Heart right ventricle (tissue), 16 donors: ENCODE measurements at regions not wholly inside any gene's neighbourhood (a gene's known extent, or its start where the extent isn't known, plus 50 kb on each side); places are given as distances from the start of the nearest gene placed in this dataset.

Source experiments
- ATAC-seq, 8 donors: fragments of 200-7000 bp; cut with Tn5 transposase; one replicate each; pipeline ENCODE4 v1.9.1; 2020; ENCODE audit warnings: mild to moderate bottlenecking in 8 of 8, moderate library complexity in 8 of 8, moderate number of reproducible peaks in 1 of 8
- DNase-seq, 2 donors: peaks; one replicate each; pipeline ENCODE4 v3.0.0-alpha.2; 2020
- H3K27ac ChIP-seq, 10 donors: fragments of 200-600 bp; sonication (generic) in 2 of 10; one replicate each; pipeline versions ENCODE4 v1.5.0 to v1.8.0; 2020 to 2022; ENCODE audit warnings: mild to moderate bottlenecking in 3 of 10
- H3K27me3 ChIP-seq, 7 donors: fragments of 200-600 bp; one replicate each; pipeline ENCODE4 v1.8.0; 2021 to 2022; ENCODE audit warnings: mild to moderate bottlenecking in 2 of 7
- H3K36me3 ChIP-seq, 9 donors: fragments of 200-600 bp; sonication (generic) in 1 of 9; one replicate each; pipeline versions ENCODE4 v1.5.0 to v1.8.0; 2020 to 2022; ENCODE audit warnings: mild to moderate bottlenecking in 2 of 9
- H3K4me1 ChIP-seq, 9 donors: fragments of 200-600 bp; sonication (generic) in 1 of 9; one replicate each; pipeline versions ENCODE4 v1.5.0 to v1.8.0; 2020 to 2022; ENCODE audit warnings: mild to moderate bottlenecking in 4 of 9
- H3K4me3 ChIP-seq, 10 donors: fragments of 200-600 bp; sonication (generic) in 2 of 10; one replicate each; pipeline versions ENCODE4 v1.5.0 to v1.8.0; 2020 to 2022; ENCODE audit warnings: mild to moderate bottlenecking in 7 of 10, moderate library complexity in 2 of 10
- H3K9me3 ChIP-seq, 11 donors: fragments of 200-600 bp in 10 of 11; sonication (generic) in 2 of 11; one replicate each; pipeline versions ENCODE4 v1.5.0 to v1.8.0; 2013 to 2022; ENCODE audit warnings: mild to moderate bottlenecking in 2 of 11, control low read depth in 1 of 11, moderate library complexity in 1 of 11
- WGBS, 2 donors: extraction: QIAGEN DNeasy Blood & Tissue Kit; methylation state at CpG; one replicate each; pipeline ENCODE4 v1.1.7; 2013; ENCODE audit warnings: inconsistent platforms in 1 of 2; 5-methylcytosine and 5-hydroxymethylcytosine counted together
- intact Hi-C, 10 donors: fragments of 100-400 bp; cut with DNase I; formaldehyde crosslinking; loops; one replicate each; pipeline versions ENCODE4 v1.11.1 to v1.14.2; 2022
- TF ChIP-seq, protein P1 (sequence below), 9 donors: fragments of 200-600 bp; sonication (generic) in 2 of 9; IDR thresholded peaks; one replicate each; pipeline versions ENCODE4 v1.5.0 to v1.8.0; 2021 to 2022; ENCODE audit warnings: antibody characterized with exemption in 9 of 9, mild to moderate bottlenecking in 5 of 9, moderate library complexity in 1 of 9
- donor health status: Arrhythmogenic right ventricular cardiomyopathy.
- donor health status: ischemic (EF 13 %, LVEDD 7.1; RV severe dilation, severe dysfunction).
- donor health status: healthy with polysubstance abuse.
- donor health status: DM: no; HTN: yes; CAD: no.
- donor health status: DM: no; HTN: no; CAD: no.
- donor health status: ischemic (EF 25% LVEDD 6.9; RV normal size, moderate dysfunction).
- donor health status: ischemic (EF 25% LVEDD 5.7; RV mildly dilated, moderate dysfunction).
- donor health status: healthy.
- donor health status: DM: yes; HTN: yes; CAD: no.
- donor health status: Ischemic cardiomyopathy.
- donor health status: ischemic (EF 35%, LVEDD 5.7; RV mildly dilated, moderate dysfunction).
- donor health status: nonischemic (EF 11% LVEDD 7.7; RV severe dilation, severe dysfunction).
- donor health status: DM: yes; HTN: yes; CAD: no.
- donor health status: PGD.
- donor health status: ischemic (EF 29% LVEDD 5.4; RV normal size, mild dysfunction).
- donor health status: nonischemic (EF 23%, LVEDD 6.1; RV moderate dilation, normal function).

DNA sequence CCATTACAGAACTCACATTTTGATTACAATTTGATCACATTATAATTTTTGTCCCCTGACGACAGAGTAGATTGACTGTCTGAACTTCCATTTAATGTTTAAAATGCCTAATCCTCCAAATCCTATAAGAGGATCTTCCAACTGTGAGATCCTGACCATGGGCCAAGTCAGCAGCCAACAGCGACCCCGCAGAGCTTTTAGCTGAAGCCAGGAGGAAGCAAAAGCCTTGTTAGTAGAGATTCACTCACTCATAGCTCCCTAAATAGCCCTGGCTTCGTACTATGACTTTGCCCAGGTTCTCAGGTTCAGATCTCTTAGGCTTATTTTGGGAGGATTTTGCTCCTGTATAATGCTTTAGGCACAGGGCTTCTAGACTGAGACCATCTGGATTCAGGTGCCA is 413.1 kb downstream of the NKX6-1 start:
- H3K27ac ChIP-seq = no peak overlapping the region
- no peaks in the 10 kb centered on the region for H3K4me1 ChIP-seq
- no peak for DNase-seq
- no peak for ATAC-seq
- H3K27me3 ChIP-seq = no peaks in the 10 kb centered on the region
- no peaks in the 10 kb centered on the region for H3K36me3 ChIP-seq
- WGBS, 2 donors = 65 to 71% methylated on average over 4 of the region's 4 CpGs
- peaks cover 0 to 4% (median 0%) of the 10 kb centered on the region in 11 donors for H3K9me3 ChIP-seq
- intact Hi-C loops = no loop called here
- TF ChIP-seq, protein P1, sequence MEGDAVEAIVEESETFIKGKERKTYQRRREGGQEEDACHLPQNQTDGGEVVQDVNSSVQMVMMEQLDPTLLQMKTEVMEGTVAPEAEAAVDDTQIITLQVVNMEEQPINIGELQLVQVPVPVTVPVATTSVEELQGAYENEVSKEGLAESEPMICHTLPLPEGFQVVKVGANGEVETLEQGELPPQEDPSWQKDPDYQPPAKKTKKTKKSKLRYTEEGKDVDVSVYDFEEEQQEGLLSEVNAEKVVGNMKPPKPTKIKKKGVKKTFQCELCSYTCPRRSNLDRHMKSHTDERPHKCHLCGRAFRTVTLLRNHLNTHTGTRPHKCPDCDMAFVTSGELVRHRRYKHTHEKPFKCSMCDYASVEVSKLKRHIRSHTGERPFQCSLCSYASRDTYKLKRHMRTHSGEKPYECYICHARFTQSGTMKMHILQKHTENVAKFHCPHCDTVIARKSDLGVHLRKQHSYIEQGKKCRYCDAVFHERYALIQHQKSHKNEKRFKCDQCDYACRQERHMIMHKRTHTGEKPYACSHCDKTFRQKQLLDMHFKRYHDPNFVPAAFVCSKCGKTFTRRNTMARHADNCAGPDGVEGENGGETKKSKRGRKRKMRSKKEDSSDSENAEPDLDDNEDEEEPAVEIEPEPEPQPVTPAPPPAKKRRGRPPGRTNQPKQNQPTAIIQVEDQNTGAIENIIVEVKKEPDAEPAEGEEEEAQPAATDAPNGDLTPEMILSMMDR (IDR thresholded peaks at IDR 0.05) = no peak
- no peak overlapping the region for H3K4me3 ChIP-seq

DNA sequence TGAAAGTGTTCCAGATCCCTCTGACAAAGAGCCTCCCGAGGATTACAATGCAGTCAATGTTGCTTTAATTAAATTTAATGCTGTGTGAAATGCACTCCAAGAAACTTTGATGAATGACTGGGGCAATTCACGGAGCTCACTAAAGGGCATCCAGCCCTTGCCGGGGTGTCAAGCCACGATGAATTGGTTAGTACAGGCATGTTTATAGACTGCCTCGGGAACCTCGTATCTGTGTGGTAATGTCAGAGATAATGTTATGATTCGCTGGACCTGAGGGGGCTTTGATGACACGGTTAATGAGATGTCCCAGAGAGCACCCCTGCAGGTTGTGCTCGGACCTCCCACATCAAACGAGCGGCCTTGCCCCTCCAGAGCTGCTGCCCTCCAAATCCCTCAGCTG is 428.8 kb downstream of the NKX6-1 start:
- Histone ChIP-seq H3K4me1 (no peaks in the 10 kb centered on the region), H3K36me3 (no peaks in the 10 kb centered on the region), H3K4me3 (no peak overlapping the region), H3K9me3 (peaks cover 0 to 5% (median 0%) of the 10 kb centered on the region in 11 donors), H3K27me3 (peaks cover 0 to 17% (median 0%) of the 10 kb centered on the region in 7 donors), H3K27ac (no peak overlapping the region)
- ATAC-seq (no peak), DNase-seq (no peak)
- intact Hi-C loops = no loop called here
- WGBS, 2 donors = 28 to 39% methylated on average over 11 of the region's 11 CpGs
- TF ChIP-seq, protein P1 (IDR thresholded peaks at IDR 0.05) = no peak

- no peaks in the 10 kb centered on the region for H3K4me1 ChIP-seq
- no peaks in the 10 kb centered on the region for H3K9me3 ChIP-seq
- no peak overlapping the region for H3K27ac ChIP-seq
- TF ChIP-seq, protein P1 (IDR thresholded peaks at IDR 0.05) = no peak
- intact Hi-C loops = no loop called here
- peaks cover 0 to 6% (median 0%) of the 10 kb centered on the region in 7 donors for H3K27me3 ChIP-seq
- ATAC-seq = no peak
- DNase-seq = no peak
- H3K36me3 ChIP-seq = no peaks in the 10 kb centered on the region
- WGBS, 2 donors = 78 to 81% methylated on average over 5 of the region's 5 CpGs
- no peak overlapping the region for H3K4me3 ChIP-seq
Measured at GRCh38 chr4:84063619-84064018, 435.5 kb downstream of the NKX6-1 start.

- 41 to 52% methylated on average over 5 of the region's 5 CpGs for WGBS, 2 donors
- no peak for ATAC-seq
- H3K27me3 ChIP-seq = peaks cover 0 to 6% (median 0%) of the 10 kb centered on the region in 7 donors
- no peak overlapping the region for H3K27ac ChIP-seq
- intact Hi-C loops = no loop called here
- TF ChIP-seq, protein P1 (IDR thresholded peaks at IDR 0.05) = no peak
- H3K4me3 ChIP-seq = no peak overlapping the region
- DNase-seq = no peak
- no peaks in the 10 kb centered on the region for H3K9me3 ChIP-seq
- no peaks in the 10 kb centered on the region for H3K36me3 ChIP-seq
- H3K4me1 ChIP-seq = no peaks in the 10 kb centered on the region
Measured at GRCh38 chr4:84058201-84058600, 440.9 kb downstream of the NKX6-1 start.
